ENCODE measurements at regions not wholly inside any gene's neighbourhood (a gene's known extent, or its start where the extent isn't known, plus 50 kb on each side); places are given as distances from the start of the nearest gene placed in this dataset.

GRCh38 chr5:18563853-18564252 is 929.6 kb downstream of the TAF11L14 start:
- no peak overlapping the region for H3K4me2 ChIP-seq (ENCODE audit: low read length)
- no peaks in the 10 kb centered on the region for H3K9me3 ChIP-seq (ENCODE audit: control insufficient read depth, low read length)
- no peaks in the 10 kb centered on the region for H3K4me1 ChIP-seq
- H3K4me3 ChIP-seq (ENCODE audit: low read depth, low read length): no peak overlapping the region
- H3K27ac ChIP-seq: no peak overlapping the region
- H3K36me3 ChIP-seq (ENCODE audit: control insufficient read depth, insufficient read depth, low read length): no peaks in the 10 kb centered on the region
- H3K9ac ChIP-seq: no peak overlapping the region
- no peaks in the 10 kb centered on the region for H3K79me2 ChIP-seq
- H3K27me3 ChIP-seq (ENCODE audit: control insufficient read depth, insufficient read depth, low read length): no peaks in the 10 kb centered on the region
- no peak for TF ChIP-seq CTCF (IDR thresholded peaks at IDR 0.05)
- no peak overlapping the region for H2AFZ ChIP-seq

GRCh38 chr5:18566671-18567070 is 932.4 kb downstream of the TAF11L14 start:
- no peaks in the 10 kb centered on the region for H3K9me3 ChIP-seq (ENCODE audit: control insufficient read depth, low read length)
- no peak overlapping the region for H2AFZ ChIP-seq
- H3K4me1 ChIP-seq: no peaks in the 10 kb centered on the region
- no peaks in the 10 kb centered on the region for H3K27me3 ChIP-seq (ENCODE audit: control insufficient read depth, insufficient read depth, low read length)
- H3K36me3 ChIP-seq (ENCODE audit: control insufficient read depth, insufficient read depth, low read length): no peaks in the 10 kb centered on the region
- H3K4me2 ChIP-seq (ENCODE audit: low read length): no peak overlapping the region
- no peak for TF ChIP-seq CTCF (IDR thresholded peaks at IDR 0.05)
- H3K4me3 ChIP-seq (ENCODE audit: low read depth, low read length): no peak overlapping the region
- H3K79me2 ChIP-seq: no peaks in the 10 kb centered on the region
- H3K27ac ChIP-seq: no peak overlapping the region
- H3K9ac ChIP-seq: no peak overlapping the region

- Histone ChIP-seq H3K4me3 (ENCODE audit: low read depth, low read length) (no peak overlapping the region), H3K36me3 (ENCODE audit: control insufficient read depth, insufficient read depth, low read length) (no peaks in the 10 kb centered on the region), H3K27ac (no peak overlapping the region), H3K27me3 (ENCODE audit: control insufficient read depth, insufficient read depth, low read length) (no peaks in the 10 kb centered on the region), H3K4me1 (no peaks in the 10 kb centered on the region), H3K9me3 (ENCODE audit: control insufficient read depth, low read length) (no peaks in the 10 kb centered on the region), H3K4me2 (ENCODE audit: low read length) (no peak overlapping the region), H3K79me2 (no peaks in the 10 kb centered on the region), H3K9ac (no peak overlapping the region), H2AFZ (no peak overlapping the region)
- TF ChIP-seq CTCF (IDR thresholded peaks at IDR 0.05): no peak
Measured at GRCh38 chr5:18576586-18576985, 942.3 kb downstream of the TAF11L14 start.

- no peak overlapping the region for H3K27ac ChIP-seq
- H3K4me3 ChIP-seq (ENCODE audit: low read depth, low read length): no peak overlapping the region
- H3K27me3 ChIP-seq (ENCODE audit: control insufficient read depth, insufficient read depth, low read length): no peaks in the 10 kb centered on the region
- H3K4me2 ChIP-seq (ENCODE audit: low read length): no peak overlapping the region
- no peaks in the 10 kb centered on the region for H3K36me3 ChIP-seq (ENCODE audit: control insufficient read depth, insufficient read depth, low read length)
- no peaks in the 10 kb centered on the region for H3K4me1 ChIP-seq
- no peaks in the 10 kb centered on the region for H3K9me3 ChIP-seq (ENCODE audit: control insufficient read depth, low read length)
- H3K9ac ChIP-seq: no peak overlapping the region
- H2AFZ ChIP-seq: no peak overlapping the region
- TF ChIP-seq CTCF (IDR thresholded peaks at IDR 0.05): no peak
- H3K79me2 ChIP-seq: no peaks in the 10 kb centered on the region
Measured at GRCh38 chr5:18601185-18601584, 966.9 kb downstream of the TAF11L14 start.

- H2AFZ ChIP-seq: no peak overlapping the region
- TF ChIP-seq CTCF (IDR thresholded peaks at IDR 0.05): no peak
- H3K27ac ChIP-seq: no peak overlapping the region
- no peaks in the 10 kb centered on the region for H3K27me3 ChIP-seq (ENCODE audit: control insufficient read depth, insufficient read depth, low read length)
- no peaks in the 10 kb centered on the region for H3K79me2 ChIP-seq
- no peak overlapping the region for H3K4me2 ChIP-seq (ENCODE audit: low read length)
- H3K4me1 ChIP-seq: no peaks in the 10 kb centered on the region
- H3K4me3 ChIP-seq (ENCODE audit: low read depth, low read length): no peak overlapping the region
- no peaks in the 10 kb centered on the region for H3K36me3 ChIP-seq (ENCODE audit: control insufficient read depth, insufficient read depth, low read length)
- no peak overlapping the region for H3K9ac ChIP-seq
- H3K9me3 ChIP-seq (ENCODE audit: control insufficient read depth, low read length): no peaks in the 10 kb centered on the region
Measured at GRCh38 chr5:18602402-18602801, 968.1 kb downstream of the TAF11L14 start.
